ENCODE measurements at regions not wholly inside any gene's neighbourhood (a gene's known extent, or its start where the extent isn't known, plus 50 kb on each side); places are given as distances from the start of the nearest gene placed in this dataset.
"Not testable (repeated sequence)": the region's sequence is repeated elsewhere in the genome, so short reads cannot be mapped to it uniquely, and the experiment has no call there.

GRCh38 chr16:65717846-65718245 is 596.0 kb upstream of the CDH11 start:
- no peak for ATAC-seq (ENCODE audit: low read depth in 2 of 2)
- H3K27ac Mint-ChIP-seq = no peak overlapping the region
- no peaks in the 10 kb centered on the region for H3K4me1 Mint-ChIP-seq
- peaks cover 0 to 7% of the 10 kb centered on the region in 2 donors for H3K36me3 Mint-ChIP-seq
- no peak overlapping the region for H3K4me3 Mint-ChIP-seq
- no peak for DNase-seq
- peaks cover 5 to 19% (median 12%) of the 10 kb centered on the region in 3 donors for H3K27me3 Mint-ChIP-seq
- peaks cover 0 to 11% (median 0%) of the 10 kb centered on the region in 7 donors for H3K9me3 Mint-ChIP-seq

- ATAC-seq (ENCODE audit: low read depth in 2 of 2) = no peak
- no peak overlapping the region for H3K4me3 Mint-ChIP-seq
- peaks cover 5 to 19% (median 12%) of the 10 kb centered on the region in 3 donors for H3K27me3 Mint-ChIP-seq
- H3K9me3 Mint-ChIP-seq = peaks cover 0 to 11% (median 0%) of the 10 kb centered on the region in 7 donors
- H3K4me1 Mint-ChIP-seq = no peaks in the 10 kb centered on the region
- no peak overlapping the region for H3K27ac Mint-ChIP-seq
- peaks cover 0 to 7% of the 10 kb centered on the region in 2 donors for H3K36me3 Mint-ChIP-seq
- no peak for DNase-seq
These were observed 595.2 kb upstream of the CDH11 start for GRCh38 chr16:65716737-65717700.

- no peak overlapping the region for H3K27ac Mint-ChIP-seq
- H3K27me3 Mint-ChIP-seq = peaks cover 2 to 11% (median 7%) of the 10 kb centered on the region in 3 donors
- no peak overlapping the region for H3K4me3 Mint-ChIP-seq
- H3K36me3 Mint-ChIP-seq = peaks cover 0 to under 1% of the 10 kb centered on the region in 2 donors
- ATAC-seq (ENCODE audit: low read depth in 2 of 2) (no peak), DNase-seq (no peak)
- no peaks in the 10 kb centered on the region for H3K4me1 Mint-ChIP-seq
- peaks cover 0 to 11% (median 5%) of the 10 kb centered on the region in 7 donors for H3K9me3 Mint-ChIP-seq
These were observed 591.4 kb upstream of the CDH11 start for GRCh38 chr16:65713181-65713808.

- DNase-seq (no peak), ATAC-seq (ENCODE audit: low read depth in 2 of 2) (no peak)
- no peaks in the 10 kb centered on the region for H3K36me3 Mint-ChIP-seq
- peaks cover 0 to 11% (median 5%) of the 10 kb centered on the region in 7 donors for H3K9me3 Mint-ChIP-seq
- H3K27me3 Mint-ChIP-seq = peaks cover 0 to 16% (median 9%) of the 10 kb centered on the region in 3 donors
- no peak overlapping the region for H3K4me3 Mint-ChIP-seq
- no peak overlapping the region for H3K27ac Mint-ChIP-seq
- peaks cover 0 to 3% (median 0%) of the 10 kb centered on the region in 3 donors for H3K4me1 Mint-ChIP-seq
These were observed 588.2 kb upstream of the CDH11 start for GRCh38 chr16:65710107-65710506.

GRCh38 chr16:65704866-65705265 is 583.0 kb upstream of the CDH11 start:
- peaks cover 0 to 15% (median 2%) of the 10 kb centered on the region in 7 donors for H3K9me3 Mint-ChIP-seq
- DNase-seq = no peak
- no peak overlapping the region for H3K4me3 Mint-ChIP-seq
- H3K27ac Mint-ChIP-seq = no peak overlapping the region
- peaks cover 0 to 7% of the 10 kb centered on the region in 2 donors for H3K36me3 Mint-ChIP-seq
- peaks cover 0 to 16% (median 14%) of the 10 kb centered on the region in 3 donors for H3K27me3 Mint-ChIP-seq
- peaks cover 0 to 6% (median 0%) of the 10 kb centered on the region in 3 donors for H3K4me1 Mint-ChIP-seq
- no peak for ATAC-seq (ENCODE audit: low read depth in 2 of 2)

- Mint-ChIP-seq H3K27me3 (peaks cover 0 to 19% (median 8%) of the 10 kb centered on the region in 3 donors), H3K27ac (no peak overlapping the region), H3K4me3 (no peak overlapping the region), H3K36me3 (peaks cover 0 to 7% of the 10 kb centered on the region in 2 donors), H3K4me1 (peaks cover 0 to 6% (median 0%) of the 10 kb centered on the region in 3 donors), H3K9me3 (peaks cover 0 to 13% (median 3%) of the 10 kb centered on the region in 7 donors)
- DNase-seq (no peak), ATAC-seq (ENCODE audit: low read depth in 2 of 2) (no peak)
These were observed 581.0 kb upstream of the CDH11 start for GRCh38 chr16:65702707-65703402.

- Mint-ChIP-seq H3K4me1 (peaks cover 0 to 6% (median 0%) of the 10 kb centered on the region in 3 donors), H3K27me3 (peaks cover 0 to 8% (median 7%) of the 10 kb centered on the region in 3 donors), H3K4me3 (no peak overlapping the region), H3K27ac (no peak overlapping the region), H3K9me3 (peaks cover 0 to 12% (median 5%) of the 10 kb centered on the region in 7 donors), H3K36me3 (peaks cover 0 to 7% of the 10 kb centered on the region in 2 donors)
- no peak for ATAC-seq (ENCODE audit: low read depth in 2 of 2)
- DNase-seq = no peak
These were observed 578.7 kb upstream of the CDH11 start for GRCh38 chr16:65700596-65700995.

GRCh38 chr16:65698791-65699321 is 577.0 kb upstream of the CDH11 start:
- ATAC-seq (ENCODE audit: low read depth in 2 of 2) = no peak
- H3K9me3 Mint-ChIP-seq = peaks cover 0 to 12% (median 5%) of the 10 kb centered on the region in 7 donors
- H3K4me3 Mint-ChIP-seq = no peak overlapping the region
- no peaks in the 10 kb centered on the region for H3K4me1 Mint-ChIP-seq
- H3K27me3 Mint-ChIP-seq = peaks cover 0 to 6% (median 4%) of the 10 kb centered on the region in 3 donors
- no peak overlapping the region for H3K27ac Mint-ChIP-seq
- DNase-seq = no peak
- peaks cover 0 to 7% of the 10 kb centered on the region in 2 donors for H3K36me3 Mint-ChIP-seq

GRCh38 chr16:65697521-65697920 is 575.7 kb upstream of the CDH11 start:
- peaks cover 0 to 12% (median 5%) of the 10 kb centered on the region in 7 donors for H3K9me3 Mint-ChIP-seq
- no peak for ATAC-seq (ENCODE audit: low read depth in 2 of 2)
- no peaks in the 10 kb centered on the region for H3K4me1 Mint-ChIP-seq
- DNase-seq = no peak
- no peaks in the 10 kb centered on the region for H3K36me3 Mint-ChIP-seq
- no peak overlapping the region for H3K4me3 Mint-ChIP-seq
- H3K27me3 Mint-ChIP-seq = peaks cover 0 to 6% (median 4%) of the 10 kb centered on the region in 3 donors
- no peak overlapping the region for H3K27ac Mint-ChIP-seq

GRCh38 chr16:65697065-65697464 is 575.2 kb upstream of the CDH11 start:
- Mint-ChIP-seq H3K4me3 (no peak overlapping the region), H3K27me3 (peaks cover 0 to 6% (median 4%) of the 10 kb centered on the region in 3 donors), H3K27ac (no peak overlapping the region), H3K36me3 (no peaks in the 10 kb centered on the region), H3K4me1 (no peaks in the 10 kb centered on the region), H3K9me3 (peaks cover 0 to 12% (median 5%) of the 10 kb centered on the region in 7 donors)
- no peak for ATAC-seq (ENCODE audit: low read depth in 2 of 2)
- no peak for DNase-seq

GRCh38 chr16:65691846-65692245 is 570.0 kb upstream of the CDH11 start:
- H3K4me1 Mint-ChIP-seq = not testable (repeated sequence)

GRCh38 chr16:65689726-65690125 is 567.9 kb upstream of the CDH11 start:
- H3K9me3 Mint-ChIP-seq = peaks cover 0 to 10% (median 3%) of the 10 kb centered on the region in 7 donors
- H3K27me3 Mint-ChIP-seq = no peaks in the 10 kb centered on the region
- ATAC-seq (ENCODE audit: low read depth in 2 of 2) (no peak), DNase-seq (no peak)
- no peaks in the 10 kb centered on the region for H3K36me3 Mint-ChIP-seq
- H3K4me3 Mint-ChIP-seq = no peak overlapping the region
- no peak overlapping the region for H3K27ac Mint-ChIP-seq
- no peaks in the 10 kb centered on the region for H3K4me1 Mint-ChIP-seq

More at GRCh38 chr16:65691846-65692245, 570.0 kb upstream of the CDH11 start:
- not testable (repeated sequence) for H3K27ac Mint-ChIP-seq; H3K9me3 Mint-ChIP-seq; H3K36me3 Mint-ChIP-seq; H3K4me3 Mint-ChIP-seq; ATAC-seq (ENCODE audit: low read depth in 2 of 2); DNase-seq; H3K27me3 Mint-ChIP-seq

- no peak for ATAC-seq (ENCODE audit: low read depth in 2 of 2)
- no peaks in the 10 kb centered on the region for H3K36me3 Mint-ChIP-seq
- DNase-seq = no peak
- no peak overlapping the region for H3K27ac Mint-ChIP-seq
- H3K27me3 Mint-ChIP-seq = no peaks in the 10 kb centered on the region
- H3K9me3 Mint-ChIP-seq = peaks cover 0 to 19% (median 8%) of the 10 kb centered on the region in 7 donors
- no peak overlapping the region for H3K4me3 Mint-ChIP-seq
- no peaks in the 10 kb centered on the region for H3K4me1 Mint-ChIP-seq
These were observed 566.4 kb upstream of the CDH11 start for GRCh38 chr16:65688301-65688700.

All from naive B cell (primary cell).